Neural crest cell (in vitro differentiated cells): ENCODE measurements at regions not wholly inside any gene's neighbourhood (a gene's known extent, or its start where the extent isn't known, plus 50 kb on each side); places are given as distances from the start of the nearest gene placed in this dataset.

Experiments used
- DNase-seq: peaks from one replicate; pipeline ENCODE4 v3.0.0; 2021; ENCODE audit warnings: low read depth, mixed read lengths, low spot score
- H3K27ac Mint-ChIP-seq: one replicate; pipeline ENCODE4 v1.8.0; 2021; ENCODE audit warnings: mild to moderate bottlenecking, mixed read lengths; ENCODE audit not compliant: unreplicated experiment
- H3K27me3 Mint-ChIP-seq: 2 replicates; pipeline ENCODE4 v1.8.0; 2021; ENCODE audit warnings: low read depth, mild to moderate bottlenecking, mixed read lengths
- H3K36me3 Mint-ChIP-seq: 2 replicates; pipeline ENCODE4 v1.8.0; 2021; ENCODE audit warnings: low read depth, mild to moderate bottlenecking, mixed read lengths
- H3K4me1 Mint-ChIP-seq: 2 replicates; pipeline ENCODE4 v1.8.0; 2021; ENCODE audit warnings: mixed read lengths
- H3K4me3 Mint-ChIP-seq: one replicate; pipeline ENCODE4 v1.8.0; 2021; ENCODE audit warnings: mild to moderate bottlenecking, mixed read lengths
- H3K9me3 Mint-ChIP-seq: 2 replicates; pipeline ENCODE4 v1.8.0; 2021; ENCODE audit warnings: mixed read lengths
- TF ChIP-seq, protein P1 (sequence below): fragments of 200-600 bp; sonication (generic); conservative IDR thresholded peaks from 2 replicates; pipeline ENCODE4 v1.5.0; 2021; ENCODE audit warnings: antibody characterized with exemption, mild to moderate bottlenecking

DNA sequence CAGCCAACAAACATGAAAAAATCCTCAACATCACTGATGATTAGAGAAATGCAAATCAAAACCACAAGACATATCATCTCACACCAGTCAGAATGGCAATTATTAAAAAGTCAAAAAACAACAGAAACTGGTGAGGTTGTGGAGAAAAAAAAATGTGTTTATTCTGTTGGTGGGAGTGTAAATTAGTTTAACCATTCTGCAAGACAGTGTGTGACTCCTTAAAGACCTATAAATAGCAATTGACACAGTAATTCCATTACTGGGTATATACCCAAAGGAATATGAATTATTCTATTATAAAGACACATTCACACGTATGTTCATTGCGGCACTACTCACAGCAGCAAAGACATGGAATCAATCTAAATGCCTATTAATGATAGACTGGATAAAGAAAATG is 427.3 kb upstream of the CHORDC1 start:
- H3K27me3 Mint-ChIP-seq = no peaks in the 10 kb centered on the region
- no peaks in the 10 kb centered on the region for H3K4me1 Mint-ChIP-seq
- H3K4me3 Mint-ChIP-seq = no peak overlapping the region
- no peak for DNase-seq
- TF ChIP-seq, protein P1, sequence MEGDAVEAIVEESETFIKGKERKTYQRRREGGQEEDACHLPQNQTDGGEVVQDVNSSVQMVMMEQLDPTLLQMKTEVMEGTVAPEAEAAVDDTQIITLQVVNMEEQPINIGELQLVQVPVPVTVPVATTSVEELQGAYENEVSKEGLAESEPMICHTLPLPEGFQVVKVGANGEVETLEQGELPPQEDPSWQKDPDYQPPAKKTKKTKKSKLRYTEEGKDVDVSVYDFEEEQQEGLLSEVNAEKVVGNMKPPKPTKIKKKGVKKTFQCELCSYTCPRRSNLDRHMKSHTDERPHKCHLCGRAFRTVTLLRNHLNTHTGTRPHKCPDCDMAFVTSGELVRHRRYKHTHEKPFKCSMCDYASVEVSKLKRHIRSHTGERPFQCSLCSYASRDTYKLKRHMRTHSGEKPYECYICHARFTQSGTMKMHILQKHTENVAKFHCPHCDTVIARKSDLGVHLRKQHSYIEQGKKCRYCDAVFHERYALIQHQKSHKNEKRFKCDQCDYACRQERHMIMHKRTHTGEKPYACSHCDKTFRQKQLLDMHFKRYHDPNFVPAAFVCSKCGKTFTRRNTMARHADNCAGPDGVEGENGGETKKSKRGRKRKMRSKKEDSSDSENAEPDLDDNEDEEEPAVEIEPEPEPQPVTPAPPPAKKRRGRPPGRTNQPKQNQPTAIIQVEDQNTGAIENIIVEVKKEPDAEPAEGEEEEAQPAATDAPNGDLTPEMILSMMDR = no peak
- no peaks in the 10 kb centered on the region for H3K36me3 Mint-ChIP-seq
- H3K9me3 Mint-ChIP-seq = peaks cover 2% of the 10 kb centered on the region
- H3K27ac Mint-ChIP-seq = no peak overlapping the region

DNA sequence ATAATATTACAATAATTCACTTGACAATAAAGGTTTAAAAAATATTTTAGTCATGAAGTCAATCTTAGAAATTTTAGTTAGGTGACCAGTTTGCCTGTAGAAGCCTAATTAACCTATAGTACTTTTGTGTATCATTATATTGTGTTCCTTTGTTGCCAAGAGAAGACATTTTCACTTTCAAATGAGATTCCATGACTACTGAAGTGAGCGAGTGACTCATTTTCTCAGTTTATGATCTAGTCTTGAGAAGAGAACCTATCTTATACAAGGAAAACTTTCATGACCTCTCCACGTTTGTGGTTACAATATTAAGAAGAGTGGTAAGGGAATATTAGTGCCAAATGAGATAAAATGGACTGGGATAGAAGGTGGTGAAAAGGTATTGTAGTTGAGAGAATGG is 423.9 kb upstream of the CHORDC1 start:
- no peaks in the 10 kb centered on the region for H3K27me3 Mint-ChIP-seq
- no peaks in the 10 kb centered on the region for H3K9me3 Mint-ChIP-seq
- H3K36me3 Mint-ChIP-seq = no peaks in the 10 kb centered on the region
- TF ChIP-seq, protein P1 = no peak
- H3K27ac Mint-ChIP-seq = no peak overlapping the region
- no peaks in the 10 kb centered on the region for H3K4me1 Mint-ChIP-seq
- DNase-seq = no peak
- no peak overlapping the region for H3K4me3 Mint-ChIP-seq

DNA sequence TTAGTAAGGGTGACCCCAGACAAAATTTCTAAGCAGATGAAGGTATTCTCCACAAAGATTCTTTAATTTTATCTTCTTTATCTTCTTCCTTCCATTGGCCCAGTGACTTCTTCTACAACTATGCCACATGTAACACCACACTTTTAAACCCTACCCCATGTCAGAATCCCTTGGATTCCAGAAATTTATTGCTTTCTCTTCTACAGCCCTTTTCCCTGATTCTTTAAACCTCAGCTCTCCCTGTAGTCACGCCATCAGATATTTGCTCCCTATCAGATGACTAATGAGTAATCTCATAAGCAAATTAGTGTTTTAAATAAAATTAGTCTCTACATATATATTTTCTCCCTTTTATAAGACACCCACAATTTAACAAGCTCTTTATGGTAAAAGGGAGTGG is 423.4 kb upstream of the CHORDC1 start:
- DNase-seq = no peak
- H3K9me3 Mint-ChIP-seq = no peaks in the 10 kb centered on the region

DNA sequence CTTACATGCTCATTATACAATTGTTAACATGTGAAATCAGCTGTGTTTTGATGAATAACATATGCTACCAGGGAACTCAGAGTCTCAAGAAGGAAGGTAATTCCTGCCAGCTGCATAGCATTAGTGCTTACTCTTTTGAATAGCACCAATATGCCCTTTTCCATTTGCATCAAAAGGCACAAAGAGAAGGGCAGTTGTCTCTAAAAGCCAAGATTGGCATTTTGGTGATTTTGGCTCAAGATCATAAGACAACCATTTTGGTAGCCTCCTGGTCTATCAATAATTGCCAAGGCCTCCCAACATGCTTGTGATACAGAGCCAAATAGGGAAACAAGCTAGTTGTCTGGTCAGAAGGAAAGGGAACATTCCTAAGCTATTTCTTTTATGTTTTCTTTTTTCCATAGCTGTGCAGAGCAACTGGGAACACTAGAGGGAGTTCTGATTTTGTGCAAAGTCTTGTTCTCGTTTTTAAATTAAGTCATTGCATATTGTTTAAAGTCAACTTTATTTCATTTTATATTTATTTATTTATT is 416.7 kb upstream of the CHORDC1 start:
- Mint-ChIP-seq H3K36me3 (no peaks in the 10 kb centered on the region), H3K4me3 (no peak overlapping the region), H3K9me3 (no peaks in the 10 kb centered on the region), H3K27ac (no peak overlapping the region), H3K27me3 (no peaks in the 10 kb centered on the region), H3K4me1 (no peaks in the 10 kb centered on the region)
- TF ChIP-seq, protein P1 = peak; percentile 68
- DNase-seq = no peak

More for the DNA sequence above, 423.4 kb upstream of the CHORDC1 start:
- no peak overlapping the region for H3K4me3 Mint-ChIP-seq
- H3K27me3 Mint-ChIP-seq = no peaks in the 10 kb centered on the region
- TF ChIP-seq, protein P1 = no peak
- no peaks in the 10 kb centered on the region for H3K36me3 Mint-ChIP-seq
- H3K4me1 Mint-ChIP-seq = no peaks in the 10 kb centered on the region
- no peak overlapping the region for H3K27ac Mint-ChIP-seq

DNA sequence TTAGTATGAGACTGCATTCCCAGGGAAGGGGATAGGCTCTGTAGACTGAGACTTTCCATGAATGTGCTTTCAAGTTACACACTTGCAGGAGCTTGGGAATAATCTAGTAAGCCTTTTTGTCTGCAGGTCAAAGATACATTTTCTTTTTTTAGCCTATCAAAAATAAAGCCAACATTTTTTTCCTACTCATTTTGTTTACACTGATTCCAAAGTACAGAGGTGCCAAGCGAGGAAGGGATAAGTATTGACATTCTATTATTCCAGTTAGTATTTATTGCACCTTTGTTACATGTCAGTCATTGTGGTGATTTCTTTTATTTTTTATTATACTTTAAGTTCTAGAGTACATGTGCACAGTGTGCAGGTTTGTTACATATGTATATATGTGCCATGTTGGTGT is 413.0 kb upstream of the CHORDC1 start:
- no peaks in the 10 kb centered on the region for H3K9me3 Mint-ChIP-seq
- no peaks in the 10 kb centered on the region for H3K4me1 Mint-ChIP-seq
- TF ChIP-seq, protein P1 = no peak
- no peak overlapping the region for H3K4me3 Mint-ChIP-seq
- H3K27ac Mint-ChIP-seq = no peak overlapping the region
- H3K27me3 Mint-ChIP-seq = no peaks in the 10 kb centered on the region
- H3K36me3 Mint-ChIP-seq = no peaks in the 10 kb centered on the region
- DNase-seq = no peak

DNA sequence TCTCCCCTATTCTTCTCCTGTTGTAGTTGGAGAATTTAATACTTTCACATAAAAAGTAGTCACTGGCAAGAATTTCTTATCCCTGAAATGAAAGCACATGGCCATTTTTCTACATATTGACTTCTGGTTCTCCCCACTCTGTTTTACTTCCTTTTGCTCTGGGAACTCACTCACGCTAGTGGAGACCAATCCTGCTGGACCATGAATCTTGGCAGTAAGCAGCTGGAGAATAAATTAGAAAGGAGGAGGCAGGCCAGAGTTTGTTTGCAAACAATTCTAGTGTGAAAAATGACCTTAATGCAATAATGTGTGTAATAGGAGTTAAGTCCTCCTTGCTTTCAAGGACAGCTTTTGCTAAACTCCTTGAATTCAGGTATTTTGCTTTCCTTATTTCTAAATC is 412.3 kb upstream of the CHORDC1 start:
- no peak overlapping the region for H3K27ac Mint-ChIP-seq
- H3K27me3 Mint-ChIP-seq = no peaks in the 10 kb centered on the region
- TF ChIP-seq, protein P1 = no peak
- no peak for DNase-seq
- H3K4me1 Mint-ChIP-seq = no peaks in the 10 kb centered on the region
- H3K9me3 Mint-ChIP-seq = no peaks in the 10 kb centered on the region
- H3K4me3 Mint-ChIP-seq = no peak overlapping the region
- no peaks in the 10 kb centered on the region for H3K36me3 Mint-ChIP-seq
